Coronary artery (tissue), 2 donors: ENCODE measurements at regions not wholly inside any gene's neighbourhood (a gene's known extent, or its start where the extent isn't known, plus 50 kb on each side); places are given as distances from the start of the nearest gene placed in this dataset.
"Not testable (repeated sequence)": the region's sequence is repeated elsewhere in the genome, so short reads cannot be mapped to it uniquely, and the experiment has no call there.

Experiments
- DNase-seq: peaks from one replicate; pipeline ENCODE4 v3.0.0-alpha.2; 2017; ENCODE audit warnings: low spot score
- H3K27ac ChIP-seq, 2 donors: fragments of 200-600 bp; sonication (generic); one replicate each; pipeline ENCODE4 v1.5.1; 2016 to 2019
- H3K4me3 ChIP-seq: fragments of 200-600 bp; sonication (generic); 2 replicates; pipeline ENCODE4 v1.5.1; 2016; ENCODE audit warnings: mild to moderate bottlenecking, moderate library complexity
- TF ChIP-seq, protein P1 (sequence below): fragments of 200-600 bp; sonication (generic); IDR thresholded peaks from one replicate; pipeline ENCODE4 v1.5.1; 2019; ENCODE audit warnings: antibody characterized with exemption

- no peak for DNase-seq
- Histone ChIP-seq H3K4me3 (no peak overlapping the region), H3K27ac (no peak overlapping the region)
- TF ChIP-seq, protein P1, sequence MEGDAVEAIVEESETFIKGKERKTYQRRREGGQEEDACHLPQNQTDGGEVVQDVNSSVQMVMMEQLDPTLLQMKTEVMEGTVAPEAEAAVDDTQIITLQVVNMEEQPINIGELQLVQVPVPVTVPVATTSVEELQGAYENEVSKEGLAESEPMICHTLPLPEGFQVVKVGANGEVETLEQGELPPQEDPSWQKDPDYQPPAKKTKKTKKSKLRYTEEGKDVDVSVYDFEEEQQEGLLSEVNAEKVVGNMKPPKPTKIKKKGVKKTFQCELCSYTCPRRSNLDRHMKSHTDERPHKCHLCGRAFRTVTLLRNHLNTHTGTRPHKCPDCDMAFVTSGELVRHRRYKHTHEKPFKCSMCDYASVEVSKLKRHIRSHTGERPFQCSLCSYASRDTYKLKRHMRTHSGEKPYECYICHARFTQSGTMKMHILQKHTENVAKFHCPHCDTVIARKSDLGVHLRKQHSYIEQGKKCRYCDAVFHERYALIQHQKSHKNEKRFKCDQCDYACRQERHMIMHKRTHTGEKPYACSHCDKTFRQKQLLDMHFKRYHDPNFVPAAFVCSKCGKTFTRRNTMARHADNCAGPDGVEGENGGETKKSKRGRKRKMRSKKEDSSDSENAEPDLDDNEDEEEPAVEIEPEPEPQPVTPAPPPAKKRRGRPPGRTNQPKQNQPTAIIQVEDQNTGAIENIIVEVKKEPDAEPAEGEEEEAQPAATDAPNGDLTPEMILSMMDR: no peak
Observed at GRCh38 chr5:10021248-10021647, 228.4 kb downstream of the ATPSCKMT start.

- TF ChIP-seq, protein P1: no peak
- Histone ChIP-seq H3K27ac (no peak overlapping the region), H3K4me3 (no peak overlapping the region)
- DNase-seq: no peak
Observed at GRCh38 chr5:10019236-10019635, 230.5 kb downstream of the ATPSCKMT start.

DNA sequence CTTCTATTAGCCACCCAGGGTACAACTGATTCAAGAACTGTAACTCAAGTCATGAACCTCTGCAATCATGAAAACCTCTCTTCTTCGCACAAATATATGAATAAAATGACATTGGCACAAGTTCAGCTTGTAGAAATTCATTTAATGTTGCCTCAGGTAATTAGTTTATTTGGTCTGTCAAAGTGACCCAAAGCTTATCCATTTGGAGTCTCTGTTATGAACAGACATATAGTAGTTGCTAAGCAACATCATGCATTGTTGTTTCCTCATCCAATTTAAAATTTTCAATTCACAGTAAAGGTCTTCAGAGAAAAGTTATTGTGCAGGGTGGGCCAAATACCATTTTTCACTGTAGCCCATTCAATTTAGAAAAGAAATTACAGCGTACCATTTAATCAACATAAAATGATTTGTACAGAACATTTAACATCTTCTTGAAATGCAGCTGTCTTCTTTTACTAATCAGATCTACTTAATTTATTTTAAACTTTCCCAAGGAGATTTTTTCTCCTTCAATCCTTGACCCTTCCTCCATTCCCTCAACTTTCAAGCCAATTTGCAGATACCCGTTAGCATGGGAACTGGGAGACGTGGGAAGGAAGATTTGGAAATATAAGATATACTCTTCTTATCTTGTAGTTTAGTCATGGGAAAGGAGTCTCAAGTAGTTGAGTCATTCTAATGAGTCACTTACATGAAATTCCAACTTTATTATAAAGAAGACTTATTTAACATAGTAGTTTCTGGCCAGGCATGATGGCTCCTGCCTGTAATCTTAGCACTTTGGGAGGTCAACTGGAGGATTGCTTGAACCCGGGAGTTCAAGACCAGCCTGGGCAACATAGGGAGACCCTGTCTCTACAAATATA lies 231.3 kb downstream of the ATPSCKMT start:
- Histone ChIP-seq H3K27ac (no peak overlapping the region), H3K4me3 (no peak overlapping the region)
- DNase-seq: no peak
- TF ChIP-seq, protein P1: no peak

DNA sequence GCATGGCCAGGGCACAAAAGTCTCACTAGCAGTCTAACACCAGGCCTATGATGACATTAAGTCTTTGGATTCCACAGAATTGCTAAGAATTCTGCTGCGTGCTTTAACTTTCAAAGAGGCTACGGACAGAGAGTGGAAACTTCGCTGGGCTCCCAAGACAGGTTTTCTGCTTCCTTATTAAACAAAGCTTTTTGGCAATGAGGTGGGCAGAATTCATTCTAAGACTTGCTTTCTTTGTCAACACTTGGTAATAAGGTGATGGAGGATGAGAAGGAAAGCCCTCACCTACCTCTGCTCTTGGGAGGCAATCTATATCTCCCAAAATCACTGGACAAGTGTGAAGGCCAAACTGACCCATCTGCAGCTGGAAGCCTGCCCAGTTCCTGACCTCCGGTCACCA lies 231.9 kb downstream of the ATPSCKMT start:
- TF ChIP-seq, protein P1: no peak
- DNase-seq: no peak
- Histone ChIP-seq H3K4me3 (no peak overlapping the region), H3K27ac (no peak overlapping the region)

GRCh38 chr5:10016559-10016958 lies 233.1 kb downstream of the ATPSCKMT start:
- not testable (repeated sequence) for H3K27ac ChIP-seq, DNase-seq, H3K4me3 ChIP-seq

DNA sequence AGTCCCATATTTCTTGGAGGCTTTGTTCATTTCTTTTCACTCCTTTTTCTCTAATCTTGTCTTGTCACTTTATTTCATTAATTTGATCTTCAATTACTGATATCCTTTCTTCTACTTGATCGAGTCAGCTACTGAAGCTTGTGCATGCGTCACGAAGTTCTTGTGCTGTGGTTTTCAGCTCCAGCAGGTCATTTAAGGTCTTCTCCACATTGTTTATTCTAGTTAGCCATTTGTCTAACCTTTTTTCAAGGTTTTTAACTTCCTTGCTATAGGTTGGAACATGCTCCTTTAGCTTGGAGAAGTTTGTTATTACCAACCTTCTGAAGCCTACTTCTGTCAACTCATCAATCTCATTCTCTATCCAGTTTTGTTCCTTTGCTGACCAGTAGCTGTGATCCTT lies 234.0 kb downstream of the ATPSCKMT start:
- not testable (repeated sequence) for H3K27ac ChIP-seq, DNase-seq, H3K4me3 ChIP-seq

- H3K27ac ChIP-seq: no peak overlapping the region
- TF ChIP-seq, protein P1: no peak
- no peak for DNase-seq
- H3K4me3 ChIP-seq: no peak overlapping the region
Observed at GRCh38 chr5:10009802-10010201, 239.9 kb downstream of the ATPSCKMT start.

GRCh38 chr5:9987101-9987500 lies 262.6 kb downstream of the ATPSCKMT start:
- TF ChIP-seq, protein P1: no peak
- no peak for DNase-seq
- Histone ChIP-seq H3K27ac (no peak overlapping the region), H3K4me3 (no peak overlapping the region)
